ENCODE measurements at regions not wholly inside any gene's neighbourhood (a gene's known extent, or its start where the extent isn't known, plus 50 kb on each side); places are given as distances from the start of the nearest gene placed in this dataset.
A peak's percentile ranks its signal among the peaks of the same experiment; 100 is the strongest.

DNA sequence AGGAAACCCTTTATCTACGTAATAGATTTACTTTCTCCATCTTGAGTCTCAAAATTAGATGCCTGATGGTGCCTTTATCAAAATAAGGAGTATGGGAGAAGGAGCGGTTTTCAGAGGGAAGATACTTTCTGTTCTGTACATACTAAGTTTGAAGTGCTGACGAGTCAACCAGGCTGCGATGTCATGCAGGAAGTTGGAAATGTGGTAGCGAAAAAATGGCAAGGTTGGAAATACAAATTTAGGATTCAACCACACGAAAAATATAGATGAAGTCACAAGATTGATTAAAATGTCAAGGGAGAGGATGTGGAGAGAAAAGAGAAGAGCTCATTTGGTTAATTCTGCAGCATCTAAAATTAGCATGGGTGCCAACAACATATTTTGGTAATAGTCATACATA is 129.5 kb downstream of the FOXD1 start:
- H3K4me3 ChIP-seq (ENCODE audit: low read depth in 2 of 2, low read length in 1 of 2) = no peak overlapping the region
- no peaks in the 10 kb centered on the region for H3K9me3 ChIP-seq
- H3K27me3 ChIP-seq (ENCODE audit: insufficient read depth) = no peaks in the 10 kb centered on the region
- CTCF ChIA-PET = interaction anchor here (1.0 to 1.4 kb wide), 3 partner anchors 10 to 135 kb away, joined by 3 to 4 read pairs (median 4); no protein-coding TSS in a partner anchor
- H3K27ac ChIP-seq (ENCODE audit: low read depth in 2 of 2, low read length in 1 of 2) = peak overlapping the region in 1 of 2 experiments; percentile 20; a peak in 2 of 4 replicates
- peaks cover 2 to 22% of the 10 kb centered on the region in 2 experiments for H3K4me1 ChIP-seq (ENCODE audit: control insufficient read depth in 1 of 2, insufficient read depth in 2 of 2, low read depth in 1 of 2, low read length in 1 of 2)
- H2AFZ ChIP-seq (ENCODE audit: low read depth) = no peak overlapping the region
- no peak overlapping the region for H3K4me2 ChIP-seq
- POLR2A ChIA-PET = no interaction called here
- H3F3A ChIP-seq (replicated peaks; ENCODE audit: insufficient read depth) = peaks cover 46% of the 10 kb centered on the region
- H3K79me2 ChIP-seq (ENCODE audit: insufficient read depth) = no peaks in the 10 kb centered on the region
- 69% methylated on average over 6 of the region's 6 CpGs for WGBS (ENCODE audit: low lambda C conversion rate)
- H4K20me1 ChIP-seq (ENCODE audit: insufficient read depth) = no peaks in the 10 kb centered on the region
- no peak for DNase-seq
- TF ChIP-seq TAF1 (IDR thresholded peaks at IDR 0.05; ENCODE audit: borderline replicate concordance, low read depth, low read length) (no peak), MXI1 (IDR thresholded peaks at IDR 0.05; ENCODE audit: low read depth, low read length) (no peak), RAD21 (IDR thresholded peaks at IDR 0.05; ENCODE audit: low read length) (no peak)
- no peak overlapping the region for H3K9ac ChIP-seq
- H3K9me2 ChIP-seq = no peaks in the 10 kb centered on the region
- no peaks in the 10 kb centered on the region for H3K36me3 ChIP-seq (replicated peaks in 1 of 2; ENCODE audit: control insufficient read depth in 1 of 2, insufficient read depth in 2 of 2, low read length in 1 of 2)

- no peak for DNase-seq
- Histone ChIP-seq H3F3A (replicated peaks; ENCODE audit: insufficient read depth) (peaks cover 49% of the 10 kb centered on the region), H3K27me3 (ENCODE audit: insufficient read depth) (no peaks in the 10 kb centered on the region), H3K79me2 (ENCODE audit: insufficient read depth) (no peaks in the 10 kb centered on the region), H3K9me2 (no peaks in the 10 kb centered on the region), H4K20me1 (ENCODE audit: insufficient read depth) (no peaks in the 10 kb centered on the region), H3K4me2 (no peak overlapping the region), H3K4me3 (ENCODE audit: low read depth in 2 of 2, low read length in 1 of 2) (no peak overlapping the region), H3K36me3 (replicated peaks in 1 of 2; ENCODE audit: control insufficient read depth in 1 of 2, insufficient read depth in 2 of 2, low read length in 1 of 2) (no peaks in the 10 kb centered on the region), H3K9ac (no peak overlapping the region), H3K27ac (ENCODE audit: low read depth in 2 of 2, low read length in 1 of 2) (peak overlapping the region in 1 of 2 experiments; percentile 20; a peak in 2 of 4 replicates), H3K4me1 (ENCODE audit: control insufficient read depth in 1 of 2, insufficient read depth in 2 of 2, low read depth in 1 of 2, low read length in 1 of 2) (peaks cover 2 to 28% of the 10 kb centered on the region in 2 experiments), H3K9me3 (no peaks in the 10 kb centered on the region), H2AFZ (ENCODE audit: low read depth) (no peak overlapping the region)
- ChIA-PET CTCF (interaction anchor here (1.0 to 1.4 kb wide), 3 partner anchors 10 to 136 kb away, joined by 3 to 4 read pairs (median 4); no protein-coding TSS in a partner anchor), POLR2A (no interaction called here)
- TF ChIP-seq USF2 (IDR thresholded peaks at IDR 0.05; ENCODE audit: borderline replicate concordance, low read depth, low read length) (no peak), GATA2 (CRISPR knock-in tag; IDR thresholded peaks at IDR 0.05) (no peak), MXI1 (IDR thresholded peaks at IDR 0.05; ENCODE audit: low read depth, low read length) (no peak), MAX (IDR thresholded peaks at IDR 0.05; ENCODE audit: low read depth) (no peak), TCF12 (IDR thresholded peaks at IDR 0.05) (peak; percentile 72), NFIC (IDR thresholded peaks at IDR 0.05; ENCODE audit: borderline replicate concordance) (peak; percentile 42; the same call in 1 of the 2 replicates), NRF1 (IDR thresholded peaks at IDR 0.05; ENCODE audit: low read depth, low read length) (no peak), JUND (IDR thresholded peaks at IDR 0.05) (no peak), MEF2A (IDR thresholded peaks at IDR 0.05; ENCODE audit: borderline replicate concordance, low read depth) (no peak), USF1 (IDR thresholded peaks at IDR 0.05; ENCODE audit: borderline replicate concordance, low read depth) (no peak), EZH2phosphoT487 (IDR thresholded peaks at IDR 0.05; ENCODE audit: borderline replicate concordance, low read depth) (no peak), FOXM1 (IDR thresholded peaks at IDR 0.05; ENCODE audit: low read depth) (no peak), PBX3 (IDR thresholded peaks at IDR 0.05) (peak; percentile 64), ELF1 (IDR thresholded peaks at IDR 0.05) (no peak), RXRA (IDR thresholded peaks at IDR 0.05; ENCODE audit: borderline replicate concordance, low read depth) (no peak), RFX5 (IDR thresholded peaks at IDR 0.05; ENCODE audit: low read length) (no peak), TAF1 (IDR thresholded peaks at IDR 0.05; ENCODE audit: borderline replicate concordance, low read depth, low read length) (no peak), EP300 (IDR thresholded peaks at IDR 0.05; ENCODE audit: borderline replicate concordance in 1 of 2, low read depth in 1 of 2, low read length in 1 of 2) (no peak)
- TF ChIP-seq, protein P1, sequence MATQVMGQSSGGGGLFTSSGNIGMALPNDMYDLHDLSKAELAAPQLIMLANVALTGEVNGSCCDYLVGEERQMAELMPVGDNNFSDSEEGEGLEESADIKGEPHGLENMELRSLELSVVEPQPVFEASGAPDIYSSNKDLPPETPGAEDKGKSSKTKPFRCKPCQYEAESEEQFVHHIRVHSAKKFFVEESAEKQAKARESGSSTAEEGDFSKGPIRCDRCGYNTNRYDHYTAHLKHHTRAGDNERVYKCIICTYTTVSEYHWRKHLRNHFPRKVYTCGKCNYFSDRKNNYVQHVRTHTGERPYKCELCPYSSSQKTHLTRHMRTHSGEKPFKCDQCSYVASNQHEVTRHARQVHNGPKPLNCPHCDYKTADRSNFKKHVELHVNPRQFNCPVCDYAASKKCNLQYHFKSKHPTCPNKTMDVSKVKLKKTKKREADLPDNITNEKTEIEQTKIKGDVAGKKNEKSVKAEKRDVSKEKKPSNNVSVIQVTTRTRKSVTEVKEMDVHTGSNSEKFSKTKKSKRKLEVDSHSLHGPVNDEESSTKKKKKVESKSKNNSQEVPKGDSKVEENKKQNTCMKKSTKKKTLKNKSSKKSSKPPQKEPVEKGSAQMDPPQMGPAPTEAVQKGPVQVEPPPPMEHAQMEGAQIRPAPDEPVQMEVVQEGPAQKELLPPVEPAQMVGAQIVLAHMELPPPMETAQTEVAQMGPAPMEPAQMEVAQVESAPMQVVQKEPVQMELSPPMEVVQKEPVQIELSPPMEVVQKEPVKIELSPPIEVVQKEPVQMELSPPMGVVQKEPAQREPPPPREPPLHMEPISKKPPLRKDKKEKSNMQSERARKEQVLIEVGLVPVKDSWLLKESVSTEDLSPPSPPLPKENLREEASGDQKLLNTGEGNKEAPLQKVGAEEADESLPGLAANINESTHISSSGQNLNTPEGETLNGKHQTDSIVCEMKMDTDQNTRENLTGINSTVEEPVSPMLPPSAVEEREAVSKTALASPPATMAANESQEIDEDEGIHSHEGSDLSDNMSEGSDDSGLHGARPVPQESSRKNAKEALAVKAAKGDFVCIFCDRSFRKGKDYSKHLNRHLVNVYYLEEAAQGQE (IDR thresholded peaks at IDR 0.05; ENCODE audit: low read depth, low read length) = no peak
- 28% methylated on average over 1 of the region's 1 CpG for WGBS (ENCODE audit: low lambda C conversion rate)
Measured at GRCh38 chr5:73318308-73318719, 130.3 kb downstream of the FOXD1 start.
